CMK (cell line): ENCODE measurements at regions not wholly inside any gene's neighbourhood (a gene's known extent, or its start where the extent isn't known, plus 50 kb on each side); places are given as distances from the start of the nearest gene placed in this dataset.
"Not testable (repeated sequence)": the region's sequence is repeated elsewhere in the genome, so short reads cannot be mapped to it uniquely, and the experiment has no call there.

ENCODE experiments used
- DNase-seq: peaks from one replicate; pipeline ENCODE4 v3.0.0-alpha.2; 2010; ENCODE audit warnings: low read depth

DNA sequence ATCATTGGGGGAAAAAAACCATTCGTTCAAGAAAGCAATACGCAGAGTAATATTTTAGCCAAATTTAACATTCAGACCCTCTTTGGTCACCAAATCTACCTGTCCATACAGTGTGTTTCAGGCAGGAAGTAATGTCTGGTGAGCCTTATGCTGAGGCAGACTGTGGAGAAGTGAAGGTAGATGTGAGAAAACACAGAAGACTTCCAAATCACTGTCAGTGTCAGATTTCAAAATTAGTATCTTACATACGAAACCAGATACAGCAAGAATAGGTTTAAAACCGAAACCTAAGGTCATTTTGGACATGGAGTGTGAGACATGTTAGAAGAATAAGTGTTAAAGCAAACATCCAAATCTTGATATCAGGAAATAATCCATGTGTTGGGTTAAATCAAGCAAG, 664.5 kb upstream of the HTR2C start:
- DNase-seq, result no peak

DNA sequence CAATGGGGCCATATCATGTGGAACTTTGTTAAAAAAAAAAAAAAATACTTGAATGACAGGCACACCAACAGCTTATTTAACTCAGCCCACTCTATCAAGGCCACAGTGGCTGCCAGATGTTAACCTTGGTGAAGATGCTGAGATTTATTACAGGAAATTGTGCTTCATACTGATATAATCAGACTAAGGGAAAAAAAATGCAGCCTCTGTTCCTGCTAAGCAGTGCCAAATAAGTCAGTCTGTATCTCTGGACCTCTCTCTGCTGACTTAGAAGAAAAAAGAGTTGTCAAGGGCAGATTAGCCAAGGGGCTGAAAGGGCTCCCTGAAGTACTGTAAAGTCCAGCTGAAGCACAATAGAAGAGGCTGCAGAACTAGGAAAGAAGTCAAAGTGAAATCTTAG, 677.7 kb upstream of the HTR2C start:
- DNase-seq, result no peak

DNA sequence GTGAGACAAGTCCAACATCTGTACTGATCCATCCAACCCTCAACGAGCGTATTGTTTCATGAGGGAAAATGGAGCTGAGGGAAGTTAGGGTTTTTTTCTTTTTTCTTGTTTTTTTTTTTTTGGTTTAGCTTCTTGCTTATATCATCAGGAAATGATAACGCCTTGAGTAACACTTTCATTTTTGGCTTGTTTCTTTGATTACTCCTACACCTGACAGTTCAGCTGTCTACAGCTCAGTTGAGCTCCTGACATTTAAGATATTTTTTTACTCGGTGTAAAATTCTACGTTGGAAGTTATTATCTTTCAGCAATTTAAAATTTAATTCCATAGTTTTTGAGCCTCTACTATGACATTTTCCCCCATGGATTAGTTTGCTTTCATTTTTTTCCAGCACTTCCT, 691.0 kb upstream of the HTR2C start:
- no peak for DNase-seq

DNA sequence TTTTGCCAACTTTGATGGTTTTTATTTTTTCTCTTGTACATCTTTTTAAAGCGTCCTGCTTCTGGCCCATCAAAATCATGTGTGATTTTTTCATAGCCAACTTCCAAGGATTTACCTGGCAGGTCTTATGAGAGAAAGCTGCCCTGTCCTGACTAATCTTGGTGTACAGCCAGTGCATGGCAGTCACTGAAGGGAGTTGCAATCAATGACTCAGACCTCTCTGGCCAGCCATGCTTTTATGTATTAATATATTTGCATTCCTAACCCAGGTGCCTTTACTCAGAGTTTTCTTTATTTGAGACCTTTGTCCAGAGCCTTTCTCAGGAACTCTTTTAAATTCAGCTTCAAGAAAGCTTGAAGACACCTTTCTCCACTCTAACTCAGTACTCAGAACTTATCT, 691.5 kb upstream of the HTR2C start:
- DNase-seq, result no peak

DNA sequence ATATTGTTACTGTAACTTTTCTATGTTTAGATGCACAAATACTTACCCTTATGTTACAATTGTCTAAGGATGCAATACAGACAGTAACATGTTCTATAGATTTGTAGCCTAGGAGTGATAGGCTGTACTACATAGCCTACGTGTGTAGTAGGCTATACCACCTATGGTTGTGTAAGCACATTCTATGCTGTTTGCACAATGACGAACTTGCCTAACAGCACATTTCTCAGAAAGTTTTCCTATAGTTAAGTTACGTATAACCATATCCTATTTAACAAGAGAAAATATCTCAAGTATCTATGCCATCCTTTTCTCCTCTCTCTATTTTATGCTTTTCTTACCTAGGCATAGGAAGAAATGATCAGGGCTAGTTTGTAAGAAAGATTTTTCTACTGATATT, 710.8 kb upstream of the HTR2C start:
- DNase-seq, result no peak

DNA sequence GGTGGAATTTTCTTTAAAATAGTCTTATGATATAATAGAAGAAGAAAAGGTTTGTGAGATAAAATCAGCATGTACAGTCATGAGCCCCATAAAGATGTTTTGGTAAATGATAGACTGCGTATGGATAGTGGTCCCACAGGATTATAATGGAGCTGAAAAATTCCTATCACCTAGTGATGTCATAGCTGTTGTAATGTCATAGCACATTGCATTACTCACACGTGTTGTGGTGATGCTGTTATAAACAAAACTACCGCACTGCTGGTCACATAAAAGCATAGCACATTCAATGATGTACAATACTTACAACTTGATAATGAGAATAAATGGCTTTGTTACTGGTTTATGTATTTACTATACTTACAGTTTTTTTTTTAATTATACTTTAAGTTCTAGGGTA, 715.2 kb upstream of the HTR2C start:
- no peak for DNase-seq

DNA sequence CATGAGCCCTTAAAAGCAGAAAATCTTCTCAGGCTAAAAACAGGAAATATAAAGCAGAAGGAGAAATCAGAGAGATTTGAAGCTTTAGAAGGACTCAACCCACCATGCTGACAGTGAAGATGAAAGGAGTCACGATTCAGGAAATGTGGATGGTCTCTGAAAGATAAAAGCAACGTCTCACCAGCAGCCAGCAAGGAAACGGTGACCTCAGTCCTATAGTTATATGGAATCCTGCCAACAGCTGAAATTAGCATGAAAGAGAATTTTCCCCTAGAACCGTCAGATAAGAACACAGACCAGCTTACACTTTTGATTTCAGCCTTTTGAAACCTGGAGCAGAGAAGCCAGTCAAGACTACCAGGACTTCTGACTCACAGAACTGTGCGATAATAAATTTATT, 715.7 kb upstream of the HTR2C start:
- DNase-seq, result peak; percentile 51

DNA sequence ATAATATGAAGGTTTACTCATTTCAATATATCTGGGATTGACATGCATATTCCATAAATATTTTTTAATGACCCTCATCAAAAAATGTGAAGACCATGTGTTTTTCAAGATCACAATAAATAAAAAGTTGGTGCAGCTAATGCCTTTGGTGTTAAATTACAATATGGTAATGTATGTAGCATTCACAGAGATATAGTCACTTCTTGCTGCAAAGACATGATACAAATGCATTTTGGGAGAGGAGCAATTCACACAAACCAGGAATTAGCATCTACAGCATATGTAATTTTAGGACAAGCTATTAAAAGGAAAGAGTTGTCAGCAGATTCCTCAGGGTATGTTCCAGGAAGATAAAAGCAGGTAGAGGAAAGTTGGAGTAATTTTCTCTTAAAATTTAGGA, 734.5 kb upstream of the HTR2C start:
- DNase-seq, result no peak

DNA sequence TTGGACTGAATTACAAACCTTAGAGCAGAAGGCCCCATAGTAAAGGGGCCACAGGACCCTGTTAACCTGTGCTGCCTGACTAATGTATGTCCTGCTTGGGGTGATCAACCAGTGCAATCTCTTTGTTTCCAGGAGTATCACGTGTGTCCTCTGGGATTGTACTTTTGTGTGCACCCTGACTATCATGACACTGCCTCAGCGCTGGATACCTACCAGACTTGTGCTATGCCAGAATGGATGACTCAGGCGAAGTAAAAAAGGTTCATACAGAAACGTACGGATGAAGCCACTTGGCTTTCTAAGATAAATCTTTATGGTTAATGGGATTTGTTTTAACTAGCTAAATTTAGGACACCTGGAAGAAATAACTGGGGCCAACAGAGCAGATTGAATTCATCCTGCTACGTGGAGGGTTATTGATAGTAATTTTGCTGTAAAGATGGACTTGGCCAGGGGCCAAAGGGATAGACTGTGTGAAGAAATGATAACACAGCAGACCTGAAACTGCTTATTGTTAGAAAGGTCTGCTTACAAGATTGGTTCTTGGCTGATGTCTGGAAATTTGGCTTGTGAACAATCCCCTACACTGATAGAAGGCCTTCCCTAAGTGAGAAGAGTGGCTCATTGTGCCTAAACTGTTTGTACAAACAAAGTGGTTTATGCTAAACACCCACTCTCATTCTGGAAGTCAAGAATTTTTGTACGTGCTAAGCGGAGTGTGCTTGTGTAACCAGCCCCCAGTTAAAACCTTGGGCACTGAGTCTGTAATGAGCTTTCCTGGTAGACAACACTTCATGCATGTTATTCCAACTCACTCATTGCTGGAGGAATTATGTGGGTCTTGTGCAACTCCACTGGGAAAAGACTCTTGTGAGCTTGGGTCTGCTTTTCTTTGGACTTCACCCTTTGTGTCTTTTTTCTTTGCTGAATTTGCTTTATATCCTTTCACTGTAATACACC, 750.5 kb upstream of the HTR2C start:
- no peak for DNase-seq

DNA sequence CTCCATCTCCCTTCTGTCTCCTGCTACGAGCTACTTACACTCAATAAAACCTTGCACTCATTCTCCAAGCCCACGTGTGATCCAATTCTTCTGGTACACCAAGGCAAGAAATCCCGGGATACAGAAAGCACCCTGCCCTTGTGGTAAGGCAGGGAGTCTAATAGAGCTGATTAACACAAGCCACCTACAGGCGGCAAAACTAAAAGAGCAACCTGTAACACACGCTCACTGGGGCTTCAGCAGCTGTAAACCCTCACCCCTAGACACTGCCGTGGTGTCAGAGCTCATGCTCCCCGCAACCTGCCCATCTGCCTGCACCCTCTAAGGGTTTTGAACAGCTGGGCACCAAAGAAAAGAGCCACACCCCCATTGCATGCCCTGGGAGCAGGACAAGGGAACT, 755.4 kb upstream of the HTR2C start:
- DNase-seq, result no peak

DNA sequence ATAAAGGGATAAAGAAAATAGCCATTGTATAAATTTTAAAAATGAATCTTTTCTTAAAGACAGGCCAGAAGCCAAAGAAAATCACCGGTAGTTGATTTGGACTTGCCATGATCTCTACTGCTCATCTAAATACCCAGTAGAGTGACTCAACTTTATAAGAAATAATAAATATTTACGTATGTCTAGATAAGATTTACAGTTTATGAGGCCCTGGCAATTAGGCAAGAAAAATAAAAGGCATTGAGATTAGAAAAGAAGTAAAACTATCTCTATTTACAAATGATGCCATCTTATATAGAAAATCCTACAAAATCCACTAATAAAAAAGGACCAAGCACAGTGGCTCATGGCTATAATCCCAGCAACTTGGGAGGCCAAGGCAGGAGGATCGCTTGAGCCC, 765.5 kb upstream of the HTR2C start:
- no peak for DNase-seq

DNA sequence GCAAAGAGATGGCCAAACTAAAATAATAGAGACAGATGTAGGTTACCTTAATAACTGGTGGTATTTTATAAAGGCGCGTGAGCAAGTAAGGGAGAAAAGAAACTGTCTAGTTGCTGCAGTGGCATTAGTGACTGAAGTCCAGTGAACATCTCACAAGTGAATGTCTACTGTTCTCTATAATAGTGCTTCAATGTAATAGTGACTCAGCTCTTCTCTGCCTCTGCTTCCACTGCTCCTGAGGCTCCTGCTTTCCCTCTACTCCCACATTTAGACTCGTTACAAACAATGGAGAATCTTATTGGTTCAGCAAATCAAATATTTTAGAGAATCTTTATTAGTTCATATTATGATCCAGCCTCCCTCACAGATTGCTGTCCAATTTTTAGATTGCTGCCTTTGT, 779.1 kb upstream of the HTR2C start:
- DNase-seq, result no peak

DNA sequence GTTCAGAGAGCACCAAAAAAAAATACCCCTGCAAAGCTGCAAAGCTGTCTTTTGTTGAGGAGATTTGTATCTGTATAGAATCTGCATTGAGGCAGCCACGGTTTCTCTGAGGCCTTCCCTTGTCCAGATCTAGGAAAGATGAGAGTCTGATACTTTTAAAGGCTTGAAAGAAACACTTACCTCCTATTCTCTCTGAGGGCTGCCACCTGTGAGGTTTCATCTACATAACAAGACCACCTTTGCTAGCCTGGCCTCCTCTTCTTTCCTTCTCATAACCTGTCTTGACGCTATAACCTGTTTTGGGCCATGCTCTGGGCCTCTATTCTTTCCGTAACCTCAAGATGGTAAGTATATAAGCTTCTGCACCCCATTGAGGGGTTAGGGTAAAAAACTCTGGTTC, 779.6 kb upstream of the HTR2C start:
- no peak for DNase-seq

DNA sequence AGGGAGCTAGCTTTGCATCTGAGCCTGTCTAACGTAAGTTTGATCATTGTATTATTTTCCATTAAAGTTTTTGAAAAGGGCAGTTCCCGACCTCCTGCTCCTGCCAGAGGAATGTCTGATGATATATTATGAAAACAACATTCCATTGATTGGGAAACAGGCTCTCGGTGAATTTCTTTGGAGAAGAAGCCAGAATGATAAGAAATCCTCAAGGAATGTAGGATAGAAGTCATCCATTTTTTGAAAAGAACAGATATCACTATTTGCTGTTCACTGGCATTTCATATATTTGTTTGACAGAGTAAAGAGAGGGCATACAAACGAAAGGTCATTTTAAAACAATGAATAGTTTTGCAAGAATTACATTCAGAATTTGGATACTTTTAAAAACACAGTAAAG, 781.0 kb upstream of the HTR2C start:
- DNase-seq, result no peak

DNA sequence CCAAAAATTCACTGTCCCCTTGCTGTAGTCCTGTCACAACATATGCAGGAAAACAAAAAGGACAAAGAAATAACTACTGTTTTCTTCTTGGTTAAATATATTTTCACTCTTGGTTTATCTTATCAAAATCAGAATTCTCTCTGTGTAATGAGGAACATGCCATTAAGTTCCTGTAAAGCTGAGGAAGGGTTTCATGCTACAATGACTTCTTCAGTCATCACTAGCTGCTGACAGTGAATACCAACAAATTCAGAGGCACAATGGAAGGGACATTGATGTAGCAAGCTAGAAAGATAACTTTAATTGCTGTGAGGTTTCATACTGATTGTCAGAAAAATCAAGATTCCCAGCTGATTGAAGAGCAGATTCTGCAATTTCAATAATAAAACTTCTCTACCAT, 782.9 kb upstream of the HTR2C start:
- no peak for DNase-seq

DNA sequence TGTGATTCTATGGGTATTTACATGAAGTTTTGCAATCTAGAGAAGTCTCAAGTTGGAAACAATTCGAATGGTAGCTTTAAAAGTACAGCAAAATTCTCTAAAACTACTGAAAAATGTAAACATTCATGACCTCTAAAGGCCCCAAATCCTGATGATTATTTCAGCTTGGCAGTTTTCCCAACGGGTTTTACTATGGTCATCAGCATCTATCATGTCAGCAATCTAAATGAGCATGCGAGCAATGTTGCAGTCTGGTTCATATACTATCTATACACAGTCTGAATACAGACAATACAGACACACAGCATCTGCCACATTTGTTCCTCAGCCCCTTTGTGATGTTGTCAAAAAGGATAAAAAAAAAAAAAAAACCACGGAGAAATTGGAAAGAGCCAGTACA, 790.3 kb upstream of the HTR2C start:
- no peak for DNase-seq

DNA sequence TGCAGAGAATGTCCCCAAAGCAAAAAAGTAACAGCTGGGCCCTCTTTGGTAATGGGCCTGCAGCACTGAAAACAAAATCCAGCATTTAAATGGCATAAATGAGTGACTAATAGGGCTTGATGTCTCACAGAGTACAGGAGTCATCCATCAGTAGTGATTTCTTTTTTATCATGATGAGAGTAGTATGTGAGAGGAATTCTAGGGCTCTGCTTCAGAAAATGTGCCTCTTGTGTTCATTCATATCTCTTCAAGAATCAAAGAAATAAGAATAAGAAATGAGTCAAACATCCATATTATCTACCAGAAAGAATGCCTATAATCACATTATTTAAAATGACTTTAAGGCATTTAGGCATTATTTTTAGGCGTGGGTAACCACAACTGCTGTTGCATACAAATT, 792.9 kb upstream of the HTR2C start:
- no peak for DNase-seq

DNA sequence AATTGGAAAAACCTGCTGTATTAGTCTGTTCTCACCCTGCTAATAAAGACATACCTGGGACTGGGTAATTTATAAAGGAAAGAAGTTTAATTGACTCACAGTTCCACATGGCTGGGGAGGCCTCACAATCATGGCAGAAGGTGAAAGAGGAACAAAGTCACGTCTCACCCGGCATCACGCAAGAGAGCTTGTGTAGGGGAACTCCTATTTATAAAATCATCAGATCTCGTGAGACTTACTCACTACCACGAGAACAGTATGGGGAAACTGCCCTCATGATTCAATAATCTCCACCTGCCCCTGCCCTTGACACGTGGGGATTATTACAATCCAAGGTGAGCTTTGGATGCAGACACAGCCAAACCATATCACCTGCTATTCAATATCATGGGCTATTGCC, 799.1 kb upstream of the HTR2C start:
- DNase-seq, result not testable (repeated sequence)

DNA sequence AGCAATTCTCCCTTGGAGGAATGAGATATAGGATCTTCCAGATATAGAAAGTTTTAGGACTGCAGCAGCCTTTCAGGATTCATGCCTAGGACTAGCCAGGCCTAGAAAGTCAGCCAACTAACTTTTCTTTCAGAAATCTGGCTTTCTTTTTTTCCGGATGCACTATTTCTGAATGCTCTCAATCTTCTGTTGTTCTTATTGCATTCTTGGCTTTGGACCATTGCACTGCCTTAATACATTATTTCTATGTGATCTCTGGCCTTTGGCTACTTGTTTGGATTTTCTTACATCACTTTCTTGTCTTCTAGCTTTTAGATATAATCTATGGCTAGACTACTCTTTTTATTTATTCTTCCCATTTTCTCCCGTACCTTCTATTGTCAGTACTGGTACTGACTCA, 813.1 kb upstream of the HTR2C start:
- no peak for DNase-seq

DNA sequence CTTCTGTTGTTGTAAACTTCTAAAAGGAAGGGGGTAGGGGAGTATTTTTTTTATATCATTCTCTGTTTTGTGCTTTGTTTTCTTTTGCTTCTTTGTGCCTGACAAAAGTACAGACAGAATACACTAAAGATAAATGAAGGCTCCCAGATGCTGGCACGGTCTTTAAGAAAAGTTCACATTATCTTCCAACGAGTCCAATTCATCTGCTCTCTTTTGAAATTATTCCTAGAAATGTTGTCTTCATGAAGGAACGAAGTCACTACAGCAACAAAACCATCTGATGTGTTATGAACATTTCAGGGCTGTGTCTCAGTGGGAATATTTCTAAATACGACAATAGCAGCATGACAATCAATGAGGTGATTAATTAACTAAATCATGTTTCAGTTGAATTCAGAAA, 813.8 kb upstream of the HTR2C start:
- no peak for DNase-seq

DNA sequence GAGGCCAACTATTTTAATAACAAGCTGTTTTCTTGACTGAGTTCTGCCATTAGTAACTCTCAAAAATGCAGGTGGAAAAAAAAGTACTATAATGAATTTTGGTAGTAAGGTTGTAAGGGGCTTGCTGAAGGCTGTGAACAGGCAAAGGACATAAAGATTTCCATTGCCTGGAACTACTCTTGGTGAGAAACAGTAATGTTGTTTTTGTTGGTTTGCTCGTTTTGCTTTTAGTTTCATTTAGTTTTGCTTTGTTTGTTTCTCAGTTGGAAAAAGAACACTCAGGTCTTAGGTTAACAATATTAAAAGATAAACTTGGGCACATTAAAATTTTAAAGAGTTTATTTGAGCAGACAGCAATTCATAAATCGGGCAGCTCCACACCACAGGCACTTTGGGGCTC, 824.5 kb upstream of the HTR2C start:
- no peak for DNase-seq

DNA sequence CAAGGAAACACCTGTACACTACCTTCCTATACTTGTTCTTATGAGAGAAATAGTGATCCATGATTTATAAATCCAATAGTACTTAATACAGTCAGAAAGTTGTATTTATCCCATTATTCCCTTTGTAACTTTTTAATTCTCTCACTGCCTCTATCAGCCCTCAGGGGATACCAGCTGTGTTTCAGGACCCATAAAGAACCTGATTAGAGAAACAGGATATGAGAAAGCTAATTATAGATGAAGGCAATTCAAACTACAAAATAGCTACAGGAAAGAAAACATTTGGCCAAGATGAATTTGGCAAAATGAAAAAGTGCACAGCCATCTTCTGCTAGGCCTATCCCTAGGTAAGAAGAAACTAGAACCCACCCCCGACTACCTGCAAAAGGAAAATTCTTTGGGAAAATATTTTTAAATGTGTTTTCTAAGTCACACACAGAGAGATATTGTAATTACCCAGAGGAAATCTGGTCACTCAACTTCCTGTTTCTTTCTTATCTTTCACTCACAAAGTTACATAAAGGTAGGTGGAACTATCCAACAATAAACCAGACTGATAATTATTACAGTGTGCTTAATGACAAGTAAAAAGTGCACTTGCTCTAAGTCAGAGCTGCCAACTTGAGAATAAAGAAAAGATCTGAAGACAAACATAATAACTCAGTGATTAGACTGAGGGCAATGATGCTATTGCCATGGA, 836.5 kb upstream of the HTR2C start:
- no peak for DNase-seq

DNA sequence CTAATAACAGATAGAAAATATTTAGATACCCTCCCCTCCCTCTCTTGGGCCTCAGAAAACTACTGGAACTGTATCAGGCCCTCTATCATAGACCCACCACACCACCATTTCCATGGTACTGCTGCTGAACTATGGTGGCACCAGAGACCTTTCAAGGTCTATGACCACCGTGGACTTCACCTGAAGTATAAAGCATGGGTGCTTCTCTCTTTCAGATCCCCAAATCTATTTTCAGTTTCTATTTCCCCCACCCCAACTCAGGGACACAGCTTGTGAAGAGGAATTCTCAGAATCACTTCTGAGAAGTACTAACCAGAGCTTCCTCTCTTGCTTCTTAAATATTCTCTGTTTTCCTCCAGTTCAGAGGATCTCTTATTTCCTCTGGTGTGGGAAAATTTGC, 840.8 kb upstream of the HTR2C start:
- no peak for DNase-seq

DNA sequence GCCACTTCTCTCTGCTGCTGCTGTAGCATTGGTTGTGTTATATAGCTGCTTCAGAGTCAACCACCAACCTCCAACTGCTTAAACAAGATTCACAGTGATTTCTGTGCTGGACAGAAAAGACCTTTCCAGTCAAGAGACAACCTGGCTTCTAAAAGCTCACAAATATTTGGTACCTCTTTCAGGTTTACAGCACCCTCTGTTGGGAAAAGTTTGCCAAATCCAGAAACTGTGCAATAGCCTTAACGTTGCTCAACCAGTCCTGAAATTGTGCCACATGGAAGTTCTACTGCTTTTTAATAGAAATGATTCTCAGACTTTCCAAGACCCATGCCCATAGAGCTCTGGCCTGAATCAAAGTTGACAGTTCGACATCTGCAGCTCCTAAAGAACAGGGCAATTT, 842.1 kb upstream of the HTR2C start:
- DNase-seq, result no peak
